Right lung (tissue), 2 donors: ENCODE measurements at regions not wholly inside any gene's neighbourhood (a gene's known extent, or its start where the extent isn't known, plus 50 kb on each side); places are given as distances from the start of the nearest gene placed in this dataset.
A peak's percentile ranks its signal among the peaks of the same experiment; 100 is the strongest.
"Not testable (repeated sequence)": the region's sequence is repeated elsewhere in the genome, so short reads cannot be mapped to it uniquely, and the experiment has no call there.

Experiments
- DNase-seq, 2 donors: peaks; one replicate each; pipeline ENCODE4 v3.0.0-alpha.2; 2013

GRCh38 chr14:30440961-30441360, 118.0 kb upstream of the G2E3 start:
- DNase-seq, result no peak

DNA sequence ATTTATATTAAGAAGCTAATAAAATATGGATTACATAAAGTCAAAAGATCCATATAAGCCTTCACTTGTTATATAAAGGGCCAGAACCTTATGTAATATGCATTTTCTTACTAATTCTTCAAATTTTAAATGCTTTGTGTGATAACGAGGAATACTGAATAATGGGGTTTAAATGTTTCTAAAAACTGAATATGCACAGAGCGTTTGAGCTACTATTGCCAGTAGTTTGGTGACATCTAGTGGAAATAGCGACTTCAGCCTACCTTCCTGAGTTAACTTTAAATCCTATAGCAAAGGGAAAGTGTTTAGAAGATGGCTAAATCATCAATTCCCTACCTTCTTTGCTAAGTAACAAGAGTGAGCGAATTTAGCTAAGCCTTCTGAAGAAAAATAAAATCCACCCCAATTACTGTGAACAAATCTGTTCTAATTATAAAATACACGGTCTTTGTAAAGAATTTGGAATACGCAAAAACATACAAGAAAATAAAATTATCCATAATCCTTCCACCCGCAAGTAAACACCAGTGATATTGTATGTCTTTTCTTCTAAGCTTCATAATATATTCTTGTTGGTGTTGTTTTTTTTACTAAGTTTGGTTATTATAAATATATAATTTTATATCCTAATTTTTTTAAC, 115.5 kb upstream of the G2E3 start:
- peak; percentile 5 to 20 for DNase-seq

GRCh38 chr14:30444451-30444850, 114.5 kb upstream of the G2E3 start:
- no peak for DNase-seq

- DNase-seq, result no peak
Measured at GRCh38 chr14:30445011-30445793, 113.8 kb upstream of the G2E3 start.

GRCh38 chr14:30445852-30446251, 113.1 kb upstream of the G2E3 start:
- DNase-seq, result no peak

DNA sequence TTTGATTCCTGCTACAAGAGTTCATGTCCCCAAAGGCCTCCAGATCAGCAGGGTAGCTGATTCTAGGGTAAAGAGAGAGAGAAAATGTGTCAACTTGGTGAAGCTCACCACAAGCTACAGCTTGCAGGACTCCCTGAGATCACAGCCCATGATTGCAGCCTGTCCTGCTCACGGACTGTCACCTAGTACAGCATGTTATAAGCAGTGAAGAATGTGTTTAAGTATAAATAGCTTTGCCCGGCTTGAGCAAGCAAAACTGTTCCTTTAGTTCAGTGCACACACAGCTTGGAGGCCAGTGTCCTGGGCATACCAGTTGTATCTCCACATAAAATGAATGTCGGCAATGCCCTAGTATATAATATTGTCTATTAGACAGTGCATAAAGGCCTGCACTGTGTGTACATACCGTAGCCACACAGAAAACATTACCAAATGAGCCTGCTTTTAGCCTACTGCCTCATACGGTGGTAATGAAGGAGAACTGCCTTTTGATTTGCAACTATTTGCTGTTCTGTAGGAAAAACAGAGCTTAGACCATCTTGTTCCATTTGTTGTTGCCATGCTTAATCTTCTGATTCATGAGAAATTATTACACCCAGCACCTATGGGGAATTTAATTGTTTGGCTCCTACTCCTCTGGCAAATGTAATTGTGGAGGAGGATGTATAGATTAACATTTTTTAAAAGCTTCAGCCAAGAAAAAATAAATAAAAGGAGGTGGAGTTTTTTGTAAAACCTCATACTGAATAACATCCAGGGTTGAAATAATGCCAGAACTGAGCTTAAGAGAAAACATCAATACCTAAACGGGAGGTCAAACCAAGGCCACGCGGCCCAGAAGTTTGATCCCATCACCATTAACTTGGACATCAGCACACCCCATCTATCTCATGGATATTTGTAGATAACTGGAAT, 108.1 kb upstream of the G2E3 start:
- DNase-seq, result no peak

- DNase-seq, result no peak
Measured at GRCh38 chr14:30456296-30456695, 102.7 kb upstream of the G2E3 start.

DNA sequence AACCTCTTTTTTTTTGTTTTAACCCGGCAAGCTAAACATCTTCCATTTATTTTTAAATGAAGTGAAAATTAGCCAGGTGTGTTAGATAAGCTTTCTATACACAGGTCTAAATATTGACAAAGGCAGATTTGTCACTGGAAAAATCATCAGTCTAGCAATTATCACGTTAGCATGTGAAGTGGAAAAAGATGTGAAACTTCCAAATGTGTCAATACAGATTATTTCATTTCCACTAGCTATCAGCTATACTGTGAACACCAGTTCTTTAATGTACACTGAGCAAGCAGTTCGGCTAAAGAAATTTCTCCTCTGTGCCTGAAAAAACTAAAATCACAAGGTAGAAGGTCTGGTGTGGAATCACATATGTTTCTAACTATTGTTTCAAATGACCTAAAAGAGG, 96.6 kb upstream of the G2E3 start:
- DNase-seq, result no peak

DNA sequence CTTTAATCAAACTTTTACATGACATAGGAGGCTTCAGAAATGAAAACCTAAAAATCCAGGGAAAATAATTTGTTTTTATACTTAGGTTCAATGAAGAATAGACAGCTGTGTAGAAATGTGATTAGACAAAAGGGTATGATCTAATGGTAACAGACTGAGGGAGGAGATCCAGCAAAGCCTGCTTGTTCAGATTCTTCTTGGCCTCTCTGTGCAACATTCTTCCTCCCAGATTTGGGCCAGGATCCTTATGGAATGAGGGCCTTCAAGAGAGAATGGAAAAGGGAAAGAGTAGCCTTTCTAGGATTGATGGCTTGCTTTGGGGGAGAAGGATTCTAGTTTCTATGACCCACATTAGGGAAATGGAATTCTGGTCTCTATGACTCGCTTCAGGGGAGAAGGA, 94.5 kb upstream of the G2E3 start:
- no peak for DNase-seq

GRCh38 chr14:30468354-30468753, 90.6 kb upstream of the G2E3 start:
- no peak for DNase-seq

DNA sequence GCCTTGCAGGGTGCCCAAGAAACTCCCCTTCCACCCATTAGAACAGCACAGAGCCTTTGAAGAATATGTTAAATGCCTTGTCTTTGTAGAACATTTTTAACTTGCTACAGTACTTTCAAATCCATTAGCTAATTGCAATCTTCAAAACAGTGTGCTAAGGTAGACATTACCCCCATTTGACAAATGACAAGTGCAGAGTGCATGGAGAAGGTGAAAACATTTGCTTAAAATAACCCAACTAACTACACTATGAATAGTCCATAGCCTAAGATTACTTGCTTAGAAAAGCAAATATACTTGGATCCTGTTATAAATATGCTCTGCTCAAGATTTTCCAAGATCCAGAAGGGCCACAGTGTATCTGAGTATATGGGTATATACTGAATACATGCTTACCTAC, 87.0 kb upstream of the G2E3 start:
- DNase-seq, result no peak

GRCh38 chr14:30473846-30474696, 84.9 kb upstream of the G2E3 start:
- DNase-seq, result not testable (repeated sequence)

DNA sequence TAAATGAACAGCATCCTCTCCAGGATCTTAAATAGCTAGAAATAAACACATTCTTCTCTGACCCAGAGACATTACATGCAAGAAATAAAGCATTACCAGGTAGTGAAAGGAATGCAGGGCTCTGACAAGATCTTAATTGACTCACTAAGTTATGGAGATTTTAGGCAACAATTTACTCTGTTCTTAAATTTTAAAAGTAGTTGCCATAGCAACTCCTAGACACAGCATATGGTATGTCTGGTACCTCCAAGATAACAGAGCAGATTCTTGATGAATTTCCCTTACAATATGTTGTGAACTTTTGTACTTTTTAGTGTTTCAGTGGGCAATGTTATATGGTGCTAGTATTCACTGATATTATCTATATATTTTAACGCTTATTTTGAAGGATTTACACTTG, 76.7 kb upstream of the G2E3 start:
- DNase-seq, result no peak

DNA sequence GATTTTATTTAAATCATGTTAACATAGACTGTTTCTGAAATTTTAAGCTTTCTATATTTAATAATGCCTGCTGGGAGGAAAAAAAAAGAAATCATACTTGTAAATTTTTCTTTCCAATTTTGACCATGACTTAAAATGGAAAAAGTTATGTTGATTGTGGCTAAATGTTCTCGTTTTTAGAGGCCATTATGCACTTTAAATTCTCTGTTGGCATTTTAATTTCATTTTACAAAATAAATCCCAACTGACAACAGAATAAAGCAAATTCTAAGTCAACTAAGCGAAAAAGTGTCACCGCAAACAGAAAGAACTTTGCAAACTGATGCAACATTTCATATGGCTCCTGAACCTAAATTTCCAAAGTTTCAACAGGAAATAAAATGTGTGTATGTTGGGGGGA, 74.8 kb upstream of the G2E3 start:
- no peak for DNase-seq

GRCh38 chr14:30484976-30485375, 74.0 kb upstream of the G2E3 start:
- no peak for DNase-seq

DNA sequence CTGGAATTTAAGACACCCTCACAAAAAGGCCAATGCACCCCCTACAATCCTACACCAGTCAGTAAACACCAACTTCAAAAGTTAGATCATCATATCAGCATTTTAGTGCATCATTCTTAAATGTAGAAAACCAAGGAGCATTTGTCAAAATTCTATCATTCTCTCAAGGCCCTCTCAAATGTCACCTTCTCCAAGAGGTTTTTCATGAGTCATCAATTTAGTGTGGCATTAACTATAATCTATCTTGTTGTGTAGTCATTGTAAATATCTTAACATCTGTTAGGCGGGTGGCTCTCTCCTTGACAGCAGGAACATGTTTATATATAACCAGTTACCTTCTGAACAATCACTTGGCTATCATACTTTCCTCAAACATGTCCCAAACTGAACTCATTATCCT, 62.1 kb upstream of the G2E3 start:
- no peak for DNase-seq

DNA sequence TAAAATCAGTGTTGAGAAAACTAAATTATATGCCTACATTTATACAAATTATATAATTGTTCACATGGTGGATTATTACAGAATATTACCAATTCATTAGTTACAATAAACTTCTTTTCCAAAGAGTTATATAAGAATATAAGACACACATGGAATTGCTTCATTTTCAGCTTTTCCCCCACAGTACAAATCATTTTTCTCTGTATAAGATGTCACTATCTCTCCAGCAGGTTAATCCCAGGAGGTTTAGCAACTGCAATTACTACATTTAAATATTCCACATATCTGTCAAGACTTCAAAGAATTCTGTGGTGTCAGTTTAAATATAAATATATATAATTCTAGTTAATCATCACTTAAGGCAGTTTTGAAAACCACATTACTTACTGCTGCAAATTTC, 59.6 kb upstream of the G2E3 start:
- DNase-seq, result no peak

DNA sequence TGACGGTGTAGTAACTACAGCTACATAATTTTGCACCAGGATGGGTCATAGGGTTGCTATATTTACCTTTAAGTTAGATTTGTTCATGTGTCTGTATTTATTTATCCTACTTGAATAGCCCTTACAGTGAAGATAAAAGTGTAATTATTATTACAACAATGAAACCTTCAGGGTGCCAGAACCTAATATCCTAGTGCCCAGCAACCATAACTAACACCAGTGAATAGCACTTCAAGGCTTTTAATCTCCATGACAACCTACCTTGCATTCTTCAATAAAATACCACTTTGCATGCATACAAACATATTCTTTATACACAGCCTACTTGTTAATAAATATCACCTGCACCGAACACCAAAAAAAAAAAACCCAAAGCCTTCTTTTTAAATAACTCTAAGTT, 58.7 kb upstream of the G2E3 start:
- no peak for DNase-seq

DNA sequence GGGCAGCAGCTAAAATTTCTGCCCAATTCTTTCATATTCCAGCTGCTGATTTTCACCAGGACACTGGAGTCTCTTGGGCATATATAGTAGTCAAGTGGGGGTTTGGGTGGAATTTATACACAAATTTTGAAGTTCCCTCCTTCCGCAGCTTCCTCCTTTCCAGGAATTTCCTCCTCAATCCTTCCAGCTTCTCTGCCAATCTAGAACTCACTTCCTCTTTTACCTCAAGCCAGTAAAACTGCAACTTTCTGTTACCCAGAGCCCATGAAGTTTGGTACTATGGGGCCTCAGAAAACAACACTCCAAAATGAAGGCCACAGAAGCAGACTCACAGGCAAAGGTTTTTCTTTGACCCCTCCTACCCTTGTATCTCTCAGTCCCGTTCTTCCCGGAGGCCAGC, 51.7 kb upstream of the G2E3 start:
- DNase-seq, result no peak
